B cell (primary cell): ENCODE measurements at regions not wholly inside any gene's neighbourhood (a gene's known extent, or its start where the extent isn't known, plus 50 kb on each side); places are given as distances from the start of the nearest gene placed in this dataset.

Experiments
- ATAC-seq: fragments of 200-7000 bp; cut with Tn5 transposase; one replicate; pipeline ENCODE4 v1.10.0; 2021; ENCODE audit warnings: low read depth, mild to moderate bottlenecking, moderate number of reproducible peaks, moderate library complexity
- CTCF ChIA-PET: fragments of 350-600 bp; sonication (Branson Sonifier 250); formaldehyde crosslinking; loops from one replicate; lab custom pipeline; 2021; ENCODE audit warnings: antibody characterized with exemption, inconsistent platforms; lab: Charles Lee
- POLR2A ChIA-PET: fragments of 350-600 bp; sonication (Branson Sonifier 250); formaldehyde crosslinking; loops from one replicate; lab custom pipeline; 2021; ENCODE audit warnings: antibody characterized with exemption; lab: Charles Lee
- DNase-seq: peaks from one replicate; pipeline ENCODE4 v3.0.0; 2013
- H2AFZ ChIP-seq: 2 replicates; pipeline ENCODE4 v1.6.1; 2012; ENCODE audit warnings: mild to moderate bottlenecking, low read depth, low read length; ENCODE audit not compliant: insufficient read depth, poor library complexity, severe bottlenecking
- H3K27ac ChIP-seq, 2 donors: 1 replicate in 1 of 2; 2 replicates in 1 of 2; pipeline ENCODE4 v1.5.1; 2012 to 2013; ENCODE audit warnings: low read length in 2 of 2, mild to moderate bottlenecking in 2 of 2, moderate library complexity in 1 of 2
- H3K27me3 ChIP-seq, 4 experiments: fragments of 200-600 bp in 1 of 4; sonication (generic) in 1 of 4; replicated peaks in 1 of 4; 1 replicate in 2 of 4; 2 replicates in 2 of 4; pipeline versions ENCODE4 v1.6.1 to v1.7.0; 2013 to 2016; ENCODE audit warnings: low read length in 3 of 4, mild to moderate bottlenecking in 2 of 4, mixed read lengths in 1 of 4, moderate library complexity in 1 of 4; ENCODE audit not compliant: insufficient read depth in 4 of 4, control insufficient read depth in 3 of 4; ENCODE audit errors: control extremely low read depth in 1 of 4
- H3K36me3 ChIP-seq, 2 experiments: replicated peaks in 1 of 2; 1 replicate in 1 of 2; 2 replicates in 1 of 2; pipeline versions ENCODE4 v1.6.1 to v1.7.1; 2013; ENCODE audit warnings: low read length in 1 of 2; ENCODE audit not compliant: insufficient read depth in 2 of 2, control insufficient read depth in 1 of 2; ENCODE audit errors: control extremely low read depth in 1 of 2, extremely low read depth in 1 of 2
- H3K4me1 ChIP-seq, 2 donors: fragments of 200-600 bp in 1 of 2; sonication (generic) in 1 of 2; 1 replicate in 1 of 2; 2 replicates in 1 of 2; pipeline versions ENCODE4 v1.5.1 to v1.6.1; 2013 to 2017; ENCODE audit warnings: low read length in 2 of 2; ENCODE audit not compliant: control insufficient read depth in 2 of 2, insufficient read depth in 2 of 2
- H3K4me2 ChIP-seq: replicated peaks from 2 replicates; pipeline ENCODE3; 2012; ENCODE audit warnings: mild to moderate bottlenecking, low read depth, low read length; ENCODE audit not compliant: poor library complexity, severe bottlenecking
- H3K4me3 ChIP-seq, 5 experiments: fragments of 200-600 bp in 1 of 5; sonication (generic) in 1 of 5; 1 replicate in 3 of 5; 2 replicates in 2 of 5; pipeline versions ENCODE4 v1.5.1 to v1.7.0; 2011 to 2016; ENCODE audit warnings: low read length in 4 of 5, mild to moderate bottlenecking in 4 of 5, low read depth in 2 of 5, control low read depth in 1 of 5, moderate library complexity in 1 of 5; ENCODE audit not compliant: insufficient read depth in 1 of 5; ENCODE audit errors: control extremely low read depth in 1 of 5, extremely low read depth in 1 of 5
- H3K79me2 ChIP-seq: fragments of 200-600 bp; sonication (generic); one replicate; pipeline ENCODE4 v1.6.0; 2016; ENCODE audit warnings: low read length; ENCODE audit not compliant: control insufficient read depth, insufficient read depth
- H3K9ac ChIP-seq: fragments of 200-600 bp; sonication (generic); 2 replicates; pipeline ENCODE4 v1.6.1; 2017; ENCODE audit warnings: mild to moderate bottlenecking, low read length, moderate library complexity
- H3K9me3 ChIP-seq, 3 donors: one replicate each; pipeline versions ENCODE4 v1.6.1 to v1.7.1; 2013; ENCODE audit warnings: low read length in 2 of 3; ENCODE audit not compliant: control insufficient read depth in 2 of 3, insufficient read depth in 1 of 3; ENCODE audit errors: control extremely low read depth in 1 of 3
- H4K20me1 ChIP-seq: 2 replicates; pipeline ENCODE4 v1.6.0; 2012; ENCODE audit warnings: mild to moderate bottlenecking, low read length; ENCODE audit not compliant: insufficient read depth, control insufficient read depth, poor library complexity, severe bottlenecking
- H3K27ac Mint-ChIP-seq: one replicate; pipeline ENCODE4 v1.8.0; 2021; ENCODE audit warnings: mixed read lengths
- H3K27me3 Mint-ChIP-seq: one replicate; pipeline ENCODE4 v1.8.0; 2021; ENCODE audit warnings: mixed read lengths
- H3K4me1 Mint-ChIP-seq: one replicate; pipeline ENCODE4 v1.8.0; 2021; ENCODE audit warnings: mixed read lengths
- H3K4me3 Mint-ChIP-seq: one replicate; pipeline ENCODE4 v1.8.0; 2021; ENCODE audit warnings: mixed read lengths
- H3K9me3 Mint-ChIP-seq: one replicate; pipeline ENCODE4 v1.8.0; 2022; ENCODE audit warnings: mixed read lengths; ENCODE audit not compliant: insufficient read depth
- EZH2 ChIP-seq: IDR thresholded peaks from 2 replicates; pipeline ENCODE4 v1.6.1; 2012; ENCODE audit warnings: borderline replicate concordance, low read depth, mild to moderate bottlenecking, moderate library complexity, low read length; ENCODE audit not compliant: insufficient read depth, poor library complexity, severe bottlenecking
- WGBS: methylation state at CpG from one replicate; pipeline ENCODE4 v1.1.5; 2013; ENCODE audit warnings: missing lambda C conversion rate; ENCODE audit not compliant: insufficient coverage; 5-methylcytosine and 5-hydroxymethylcytosine counted together
- intact Hi-C: fragments of 100-400 bp; cut with micrococcal nuclease; formaldehyde crosslinking; loops from one replicate; pipeline ENCODE4 v1.10.0; 2022
- TF ChIP-seq, protein P1 (sequence below): fragments of 200-600 bp; IDR thresholded peaks from one replicate; pipeline ENCODE4 v1.8.0; 2022; ENCODE audit warnings: antibody characterized with exemption, mild to moderate bottlenecking

DNA sequence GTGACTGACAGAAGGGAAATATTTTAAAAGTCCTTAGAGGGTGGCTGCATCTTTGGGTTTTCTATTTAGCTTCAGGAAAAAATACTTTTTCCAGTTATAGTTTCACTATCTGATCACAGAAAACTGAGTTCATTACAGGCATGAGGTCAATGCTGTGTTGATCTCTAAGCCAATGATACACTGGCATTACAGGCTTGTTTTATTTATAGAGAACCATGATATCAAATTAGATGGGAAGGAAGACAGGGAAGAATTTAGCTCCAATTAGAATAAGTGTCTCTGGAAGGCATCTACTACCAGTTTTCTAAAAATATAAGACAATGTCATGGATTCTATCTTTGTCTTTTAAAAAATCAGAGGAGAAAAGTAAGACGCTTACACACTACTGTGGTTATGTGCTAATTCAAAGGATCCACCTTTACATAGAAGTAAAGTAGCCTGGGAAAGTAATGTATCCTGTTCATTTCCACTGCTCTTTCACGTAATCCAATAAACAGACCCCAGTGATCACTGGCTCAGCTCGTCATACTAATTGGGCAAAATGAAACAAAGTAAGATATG is 344.5 kb upstream of the PPARGC1A start:
- no peak overlapping the region for H3K4me2 ChIP-seq
- H3K27ac Mint-ChIP-seq: no peak overlapping the region
- no peaks in the 10 kb centered on the region for H4K20me1 ChIP-seq
- H3K9me3 Mint-ChIP-seq: no peaks in the 10 kb centered on the region
- CTCF ChIA-PET: no interaction called here
- ATAC-seq (no peak), DNase-seq (no peak)
- H3K4me1 ChIP-seq: no peaks in the 10 kb centered on the region
- H3K36me3 ChIP-seq: no peaks in the 10 kb centered on the region
- H3K4me3 Mint-ChIP-seq: no peak overlapping the region
- TF ChIP-seq EZH2: no peak
- TF ChIP-seq, protein P1, sequence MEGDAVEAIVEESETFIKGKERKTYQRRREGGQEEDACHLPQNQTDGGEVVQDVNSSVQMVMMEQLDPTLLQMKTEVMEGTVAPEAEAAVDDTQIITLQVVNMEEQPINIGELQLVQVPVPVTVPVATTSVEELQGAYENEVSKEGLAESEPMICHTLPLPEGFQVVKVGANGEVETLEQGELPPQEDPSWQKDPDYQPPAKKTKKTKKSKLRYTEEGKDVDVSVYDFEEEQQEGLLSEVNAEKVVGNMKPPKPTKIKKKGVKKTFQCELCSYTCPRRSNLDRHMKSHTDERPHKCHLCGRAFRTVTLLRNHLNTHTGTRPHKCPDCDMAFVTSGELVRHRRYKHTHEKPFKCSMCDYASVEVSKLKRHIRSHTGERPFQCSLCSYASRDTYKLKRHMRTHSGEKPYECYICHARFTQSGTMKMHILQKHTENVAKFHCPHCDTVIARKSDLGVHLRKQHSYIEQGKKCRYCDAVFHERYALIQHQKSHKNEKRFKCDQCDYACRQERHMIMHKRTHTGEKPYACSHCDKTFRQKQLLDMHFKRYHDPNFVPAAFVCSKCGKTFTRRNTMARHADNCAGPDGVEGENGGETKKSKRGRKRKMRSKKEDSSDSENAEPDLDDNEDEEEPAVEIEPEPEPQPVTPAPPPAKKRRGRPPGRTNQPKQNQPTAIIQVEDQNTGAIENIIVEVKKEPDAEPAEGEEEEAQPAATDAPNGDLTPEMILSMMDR: no peak
- intact Hi-C loops: no loop called here
- no peaks in the 10 kb centered on the region for H3K9me3 ChIP-seq
- no peaks in the 10 kb centered on the region for H3K27me3 ChIP-seq
- no peak overlapping the region for H3K27ac ChIP-seq
- no peak overlapping the region for H3K9ac ChIP-seq
- no peaks in the 10 kb centered on the region for H3K27me3 Mint-ChIP-seq
- no peaks in the 10 kb centered on the region for H3K79me2 ChIP-seq
- no peaks in the 10 kb centered on the region for H3K4me1 Mint-ChIP-seq
- no peak overlapping the region for H2AFZ ChIP-seq
- no CpG with 5 or more reads among the region's 3 CpGs for WGBS
- no peak overlapping the region for H3K4me3 ChIP-seq
- POLR2A ChIA-PET: no interaction called here

DNA sequence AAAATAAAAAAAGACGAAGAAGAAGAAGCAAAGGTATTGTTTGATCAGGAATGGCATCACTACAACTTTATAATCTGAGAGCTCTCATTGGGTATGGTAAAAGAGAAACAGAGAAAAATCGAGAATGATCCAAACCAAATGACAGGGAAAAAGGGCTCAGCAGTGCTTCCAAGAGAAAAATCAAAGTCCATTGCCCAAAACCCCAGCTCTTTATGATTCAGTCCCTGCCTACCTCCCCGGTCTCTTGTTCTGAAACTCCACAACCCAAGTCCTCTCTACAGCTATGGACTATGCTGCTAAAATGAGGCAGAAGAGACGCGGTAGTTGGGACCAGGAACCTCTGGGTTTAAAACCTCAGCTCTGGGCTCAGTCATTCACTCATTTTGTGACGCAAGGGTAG is 341.1 kb upstream of the PPARGC1A start:
- Histone ChIP-seq H2AFZ (no peak overlapping the region), H3K4me1 (no peaks in the 10 kb centered on the region), H3K4me2 (no peak overlapping the region), H3K27ac (no peak overlapping the region), H3K36me3 (no peaks in the 10 kb centered on the region), H4K20me1 (no peaks in the 10 kb centered on the region), H3K27me3 (no peaks in the 10 kb centered on the region), H3K4me3 (no peak overlapping the region), H3K79me2 (no peaks in the 10 kb centered on the region), H3K9ac (no peak overlapping the region), H3K9me3 (peaks cover 0 to 6% (median 0%) of the 10 kb centered on the region in 3 donors)
- TF ChIP-seq, protein P1: no peak
- TF ChIP-seq EZH2: no peak
- intact Hi-C loops: no loop called here
- ChIA-PET POLR2A (no interaction called here), CTCF (no interaction called here)
- ATAC-seq (no peak), DNase-seq (no peak)
- H3K27ac Mint-ChIP-seq: no peak overlapping the region
- H3K4me1 Mint-ChIP-seq: no peaks in the 10 kb centered on the region
- WGBS: 100% methylated on average over 3 of the region's 6 CpGs
- no peak overlapping the region for H3K4me3 Mint-ChIP-seq
- H3K27me3 Mint-ChIP-seq: no peaks in the 10 kb centered on the region
- peaks cover 4% of the 10 kb centered on the region for H3K9me3 Mint-ChIP-seq
